BLaER1 treated with 17β-estradiol and CSF1 and Interleukin-3, amounts not matched to agents 10 nM and 100 nM (cell line): ENCODE measurements at regions not wholly inside any gene's neighbourhood (a gene's known extent, or its start where the extent isn't known, plus 50 kb on each side); places are given as distances from the start of the nearest gene placed in this dataset.

Experiments
- H3K27ac ChIP-seq, 11 experiments: shearing (Covaris generic); formaldehyde crosslinking; 2 replicates each; pipeline ENCODE4 v1.8.1; 2022
- H3K27me3 ChIP-seq, 11 experiments: shearing (Covaris generic); formaldehyde crosslinking; 2 replicates each; pipeline ENCODE4 v1.8.1; 2022
- H3K36me3 ChIP-seq, 11 experiments: shearing (Covaris generic); formaldehyde crosslinking; 2 replicates each; pipeline ENCODE4 v1.8.1; 2022
- H3K4me1 ChIP-seq, 10 experiments: shearing (Covaris generic); formaldehyde crosslinking; 2 replicates each; pipeline ENCODE4 v1.8.1; 2022
- H3K4me2 ChIP-seq, 11 experiments: shearing (Covaris generic); formaldehyde crosslinking; 2 replicates each; pipeline ENCODE4 v1.8.1; 2022
- H3K4me3 ChIP-seq, 10 experiments: shearing (Covaris generic); formaldehyde crosslinking; 2 replicates each; pipeline ENCODE4 v1.8.1; 2022
- H3K9ac ChIP-seq, 11 experiments: shearing (Covaris generic); formaldehyde crosslinking; 2 replicates each; pipeline ENCODE4 v1.8.1; 2022
- H3K9me3 ChIP-seq, 11 experiments: shearing (Covaris generic); formaldehyde crosslinking; replicated peaks in 1 of 11; 2 replicates each; pipeline ENCODE4 v1.8.1; 2022
- H4K20me1 ChIP-seq, 11 experiments: shearing (Covaris generic); formaldehyde crosslinking; 2 replicates each; pipeline ENCODE4 v1.8.1; 2022
- Cebpa-rat ChIP-seq, 11 experiments: shearing (Covaris generic); IDR thresholded peaks; 2 replicates each; pipeline ENCODE4 v1.8.1; 2022

GRCh38 chrX:5278908-5279307, 949.8 kb downstream of the NLGN4X start:
- no peak for TF ChIP-seq Cebpa-rat (IDR thresholded peaks at IDR 0.05)
- Histone ChIP-seq H4K20me1 (no peaks in the 10 kb centered on the region), H3K36me3 (no peaks in the 10 kb centered on the region), H3K4me1 (no peaks in the 10 kb centered on the region), H3K27me3 (no peaks in the 10 kb centered on the region), H3K4me2 (no peak overlapping the region), H3K9ac (no peak overlapping the region), H3K4me3 (no peak overlapping the region), H3K9me3 (peaks cover 0 to 10% (median 0%) of the 10 kb centered on the region in 11 experiments; a peak in 3 of 22 replicates), H3K27ac (no peak overlapping the region)

GRCh38 chrX:5265324-5265850, 963.3 kb downstream of the NLGN4X start:
- Histone ChIP-seq H3K9me3 (peaks cover 0 to 13% (median 0%) of the 10 kb centered on the region in 11 experiments; a peak in 6 of 22 replicates), H3K36me3 (no peaks in the 10 kb centered on the region), H3K4me1 (no peaks in the 10 kb centered on the region), H3K4me2 (no peak overlapping the region), H4K20me1 (no peaks in the 10 kb centered on the region), H3K4me3 (no peak overlapping the region), H3K9ac (no peak overlapping the region), H3K27me3 (no peaks in the 10 kb centered on the region), H3K27ac (no peak overlapping the region)
- TF ChIP-seq Cebpa-rat (IDR thresholded peaks at IDR 0.05), result no peak

GRCh38 chrX:5250106-5250505, 978.6 kb downstream of the NLGN4X start:
- no peak overlapping the region for H3K27ac ChIP-seq
- H3K9me3 ChIP-seq, result 0 out of 22 replicates have a peak, but pooled peaks cover 0 to 4% (median 0%) of the 10 kb centered on the region in 11 experiments
- H3K4me2 ChIP-seq, result no peak overlapping the region
- H3K4me3 ChIP-seq, result no peak overlapping the region
- H3K4me1 ChIP-seq, result no peaks in the 10 kb centered on the region
- H3K27me3 ChIP-seq, result no peaks in the 10 kb centered on the region
- H4K20me1 ChIP-seq, result no peaks in the 10 kb centered on the region
- no peak for TF ChIP-seq Cebpa-rat (IDR thresholded peaks at IDR 0.05)
- no peak overlapping the region for H3K9ac ChIP-seq
- H3K36me3 ChIP-seq, result no peaks in the 10 kb centered on the region

GRCh38 chrX:5242091-5242790, 986.4 kb downstream of the NLGN4X start:
- Histone ChIP-seq H4K20me1 (no peaks in the 10 kb centered on the region), H3K27me3 (no peaks in the 10 kb centered on the region), H3K27ac (no peak overlapping the region), H3K4me3 (no peak overlapping the region), H3K9ac (no peak overlapping the region), H3K36me3 (no peaks in the 10 kb centered on the region), H3K9me3 (peaks cover 0 to 16% (median 6%) of the 10 kb centered on the region in 11 experiments; a peak in 7 of 22 replicates), H3K4me1 (no peaks in the 10 kb centered on the region), H3K4me2 (no peak overlapping the region)
- TF ChIP-seq Cebpa-rat (IDR thresholded peaks at IDR 0.05), result no peak

GRCh38 chrX:5236749-5237148, 991.9 kb downstream of the NLGN4X start:
- H4K20me1 ChIP-seq, result no peaks in the 10 kb centered on the region
- no peaks in the 10 kb centered on the region for H3K4me1 ChIP-seq
- no peak overlapping the region for H3K27ac ChIP-seq
- TF ChIP-seq Cebpa-rat (IDR thresholded peaks at IDR 0.05), result no peak
- H3K36me3 ChIP-seq, result no peaks in the 10 kb centered on the region
- H3K9me3 ChIP-seq, result peaks cover 0 to 9% (median 6%) of the 10 kb centered on the region in 11 experiments; a peak in 7 of 22 replicates
- H3K9ac ChIP-seq, result no peak overlapping the region
- H3K27me3 ChIP-seq, result no peaks in the 10 kb centered on the region
- H3K4me2 ChIP-seq, result no peak overlapping the region
- no peak overlapping the region for H3K4me3 ChIP-seq

- H3K27me3 ChIP-seq, result no peaks in the 10 kb centered on the region
- H3K4me2 ChIP-seq, result no peak overlapping the region
- no peak overlapping the region for H3K4me3 ChIP-seq
- H3K4me1 ChIP-seq, result no peaks in the 10 kb centered on the region
- peaks cover 0 to 9% (median 6%) of the 10 kb centered on the region in 11 experiments; a peak in 7 of 22 replicates for H3K9me3 ChIP-seq
- no peak overlapping the region for H3K9ac ChIP-seq
- no peak for TF ChIP-seq Cebpa-rat (IDR thresholded peaks at IDR 0.05)
- H3K36me3 ChIP-seq, result no peaks in the 10 kb centered on the region
- H4K20me1 ChIP-seq, result no peaks in the 10 kb centered on the region
- no peak overlapping the region for H3K27ac ChIP-seq
Observed at GRCh38 chrX:5236096-5236495, 992.6 kb downstream of the NLGN4X start.

- no peaks in the 10 kb centered on the region for H3K4me1 ChIP-seq
Observed at GRCh38 chrX:5233830-5234229, 994.8 kb downstream of the NLGN4X start.

GRCh38 chrX:5220421-5220820, 1008.2 kb downstream of the NLGN4X start:
- Histone ChIP-seq H3K4me2 (no peak overlapping the region), H3K36me3 (no peaks in the 10 kb centered on the region), H4K20me1 (no peaks in the 10 kb centered on the region), H3K4me1 (no peaks in the 10 kb centered on the region), H3K27ac (no peak overlapping the region), H3K9ac (no peak overlapping the region), H3K4me3 (no peak overlapping the region), H3K9me3 (peaks cover 0 to 3% (median 0%) of the 10 kb centered on the region in 11 experiments; a peak in 1 of 22 replicates), H3K27me3 (no peaks in the 10 kb centered on the region)
- TF ChIP-seq Cebpa-rat (IDR thresholded peaks at IDR 0.05), result no peak

More at GRCh38 chrX:5233830-5234229, 994.8 kb downstream of the NLGN4X start:
- no peaks in the 10 kb centered on the region for H3K9me3 ChIP-seq
- no peak overlapping the region for H3K9ac ChIP-seq
- H3K36me3 ChIP-seq, result no peaks in the 10 kb centered on the region
- no peaks in the 10 kb centered on the region for H3K27me3 ChIP-seq
- no peak for TF ChIP-seq Cebpa-rat (IDR thresholded peaks at IDR 0.05)
- no peak overlapping the region for H3K4me2 ChIP-seq
- H3K27ac ChIP-seq, result no peak overlapping the region
- H4K20me1 ChIP-seq, result no peaks in the 10 kb centered on the region
- no peak overlapping the region for H3K4me3 ChIP-seq

GRCh38 chrX:5194806-5195205, 1033.9 kb downstream of the NLGN4X start:
- no peak overlapping the region for H3K9ac ChIP-seq
- no peaks in the 10 kb centered on the region for H3K27me3 ChIP-seq
- no peak overlapping the region for H3K4me2 ChIP-seq
- H3K27ac ChIP-seq, result no peak overlapping the region
- H3K36me3 ChIP-seq, result no peaks in the 10 kb centered on the region
- no peaks in the 10 kb centered on the region for H3K9me3 ChIP-seq
- H4K20me1 ChIP-seq, result no peaks in the 10 kb centered on the region
- TF ChIP-seq Cebpa-rat (IDR thresholded peaks at IDR 0.05), result no peak
- H3K4me1 ChIP-seq, result no peaks in the 10 kb centered on the region
- H3K4me3 ChIP-seq, result no peak overlapping the region
